ENCODE measurements at regions not wholly inside any gene's neighbourhood (a gene's known extent, or its start where the extent isn't known, plus 50 kb on each side); places are given as distances from the start of the nearest gene placed in this dataset.

DNA sequence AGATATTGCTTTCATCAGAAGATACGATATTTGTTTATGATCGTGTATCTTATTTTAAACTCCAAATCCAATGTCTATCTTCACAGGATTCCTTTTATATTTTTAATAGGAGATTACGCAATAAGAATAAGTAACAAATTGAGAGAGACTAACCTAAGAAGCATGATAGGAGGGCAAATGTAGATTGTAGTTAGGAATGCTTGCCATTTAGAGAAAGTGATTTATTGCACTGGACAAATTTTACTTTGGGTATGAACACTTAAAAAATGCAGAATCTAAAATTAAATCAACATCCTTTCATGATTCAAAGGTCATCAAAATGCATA, 563.4 kb upstream of the POU3F3 start:
- TF ChIP-seq, protein P1, sequence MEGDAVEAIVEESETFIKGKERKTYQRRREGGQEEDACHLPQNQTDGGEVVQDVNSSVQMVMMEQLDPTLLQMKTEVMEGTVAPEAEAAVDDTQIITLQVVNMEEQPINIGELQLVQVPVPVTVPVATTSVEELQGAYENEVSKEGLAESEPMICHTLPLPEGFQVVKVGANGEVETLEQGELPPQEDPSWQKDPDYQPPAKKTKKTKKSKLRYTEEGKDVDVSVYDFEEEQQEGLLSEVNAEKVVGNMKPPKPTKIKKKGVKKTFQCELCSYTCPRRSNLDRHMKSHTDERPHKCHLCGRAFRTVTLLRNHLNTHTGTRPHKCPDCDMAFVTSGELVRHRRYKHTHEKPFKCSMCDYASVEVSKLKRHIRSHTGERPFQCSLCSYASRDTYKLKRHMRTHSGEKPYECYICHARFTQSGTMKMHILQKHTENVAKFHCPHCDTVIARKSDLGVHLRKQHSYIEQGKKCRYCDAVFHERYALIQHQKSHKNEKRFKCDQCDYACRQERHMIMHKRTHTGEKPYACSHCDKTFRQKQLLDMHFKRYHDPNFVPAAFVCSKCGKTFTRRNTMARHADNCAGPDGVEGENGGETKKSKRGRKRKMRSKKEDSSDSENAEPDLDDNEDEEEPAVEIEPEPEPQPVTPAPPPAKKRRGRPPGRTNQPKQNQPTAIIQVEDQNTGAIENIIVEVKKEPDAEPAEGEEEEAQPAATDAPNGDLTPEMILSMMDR (IDR thresholded peaks at IDR 0.05) = no peak
- TF ChIP-seq POLR2A (IDR thresholded peaks at IDR 0.05) = no peak
- Histone ChIP-seq H3K4me1 (no peaks in the 10 kb centered on the region), H3K36me3 (no peaks in the 10 kb centered on the region), H3K9me3 (no peaks in the 10 kb centered on the region), H3K4me3 (no peak overlapping the region), H3K27me3 (no peaks in the 10 kb centered on the region), H3K27ac (no peak overlapping the region)
- no peak for DNase-seq

DNA sequence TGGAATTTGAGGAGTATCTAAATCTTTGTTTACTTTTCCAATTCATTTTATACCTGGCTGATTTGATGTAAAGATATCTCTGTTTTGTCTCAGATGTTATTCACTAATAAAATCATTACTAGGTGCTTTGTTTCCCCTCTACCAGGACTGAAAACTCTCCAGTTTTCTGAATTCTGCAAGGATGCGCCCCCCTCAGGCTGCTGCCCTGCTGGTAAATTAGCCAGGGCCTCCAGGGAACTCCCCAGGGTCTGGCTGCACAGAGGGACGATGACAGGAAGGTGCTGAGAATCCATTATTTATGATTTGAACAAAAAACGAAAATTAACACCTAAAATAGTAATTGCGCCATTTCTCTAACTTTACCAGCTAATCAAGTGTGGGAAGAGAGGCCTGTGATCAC, 541.2 kb upstream of the POU3F3 start:
- TF ChIP-seq, protein P1 (IDR thresholded peaks at IDR 0.05) = no peak
- Histone ChIP-seq H3K27ac (no peak overlapping the region), H3K36me3 (no peaks in the 10 kb centered on the region), H3K4me3 (no peak overlapping the region), H3K27me3 (no peaks in the 10 kb centered on the region), H3K4me1 (no peaks in the 10 kb centered on the region), H3K9me3 (no peaks in the 10 kb centered on the region)
- no peak for DNase-seq

DNA sequence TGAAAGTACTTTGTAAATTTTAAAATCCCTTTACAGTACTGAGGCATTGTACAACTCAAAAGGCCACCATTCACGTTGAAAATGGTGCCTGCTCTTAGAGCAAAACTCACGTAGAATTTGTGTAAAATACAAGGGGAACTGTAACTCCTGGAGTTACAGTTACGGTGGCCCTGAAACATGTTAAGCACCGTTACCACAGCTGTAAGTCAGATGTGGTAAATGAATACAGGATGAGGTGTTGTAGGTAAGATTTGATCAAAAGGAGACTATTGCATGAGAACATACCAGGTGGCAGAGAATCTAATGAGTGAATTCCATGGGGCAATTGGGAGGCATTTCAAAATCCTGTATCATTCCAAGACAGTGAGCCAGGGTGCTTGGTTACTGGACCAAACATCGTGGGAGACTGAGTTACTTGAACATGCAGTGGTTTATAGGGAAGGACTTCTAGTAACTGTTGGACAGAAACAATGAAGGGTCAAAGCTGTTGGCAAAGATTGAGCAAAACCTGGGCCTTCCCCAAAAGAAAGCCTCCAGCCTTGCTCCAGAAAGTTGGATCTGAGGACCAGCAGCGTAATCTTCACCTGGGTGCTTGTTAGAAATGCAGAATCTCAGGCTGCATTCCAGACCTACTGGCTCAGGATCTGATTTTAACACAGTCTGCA, 535.8 kb upstream of the POU3F3 start:
- H3K4me3 ChIP-seq = no peak overlapping the region
- no peak overlapping the region for H3K27ac ChIP-seq
- no peaks in the 10 kb centered on the region for H3K4me1 ChIP-seq
- no peaks in the 10 kb centered on the region for H3K36me3 ChIP-seq
- DNase-seq = no peak
- no peaks in the 10 kb centered on the region for H3K9me3 ChIP-seq
- H3K27me3 ChIP-seq = no peaks in the 10 kb centered on the region
- TF ChIP-seq, protein P1 (IDR thresholded peaks at IDR 0.05) = no peak
- no peak for TF ChIP-seq POLR2A (IDR thresholded peaks at IDR 0.05)

DNA sequence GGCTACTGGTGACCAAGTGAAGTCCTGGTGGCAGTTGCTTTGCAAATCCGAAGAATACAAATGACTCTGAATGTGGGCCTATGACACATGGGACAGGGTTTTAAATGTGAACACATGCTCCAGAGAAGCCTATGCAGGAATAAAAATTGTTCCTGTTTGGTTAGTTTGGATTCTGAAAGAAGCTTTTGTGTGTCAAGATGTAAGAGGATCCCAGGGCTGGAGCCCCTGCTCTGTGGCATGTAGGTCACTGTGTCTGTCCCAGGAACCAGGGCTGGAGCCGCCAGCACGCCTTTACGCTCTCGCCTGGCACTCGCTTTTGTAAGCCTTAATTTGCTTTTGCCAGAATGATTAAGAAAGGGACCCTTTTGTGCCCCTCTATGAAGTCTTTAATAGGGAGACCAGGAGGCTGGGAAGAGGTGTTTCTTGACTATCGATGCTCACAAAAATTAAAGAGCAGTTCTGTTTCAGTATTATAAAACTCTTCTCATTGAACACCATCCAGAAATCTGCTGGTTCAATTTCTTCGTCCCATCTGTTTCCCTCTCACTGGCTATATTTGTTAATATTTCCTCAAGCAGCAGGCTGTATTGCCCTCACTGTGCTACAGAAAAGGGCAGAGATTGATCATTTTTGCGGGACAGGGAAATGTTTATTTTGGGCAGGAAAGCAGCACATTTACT, 532.7 kb upstream of the POU3F3 start:
- DNase-seq = no peak
- Histone ChIP-seq H3K27me3 (no peaks in the 10 kb centered on the region), H3K4me3 (no peak overlapping the region), H3K4me1 (no peaks in the 10 kb centered on the region), H3K27ac (no peak overlapping the region), H3K9me3 (no peaks in the 10 kb centered on the region), H3K36me3 (no peaks in the 10 kb centered on the region)
- no peak for TF ChIP-seq POLR2A (IDR thresholded peaks at IDR 0.05)
- TF ChIP-seq, protein P1 (IDR thresholded peaks at IDR 0.05) = no peak

DNA sequence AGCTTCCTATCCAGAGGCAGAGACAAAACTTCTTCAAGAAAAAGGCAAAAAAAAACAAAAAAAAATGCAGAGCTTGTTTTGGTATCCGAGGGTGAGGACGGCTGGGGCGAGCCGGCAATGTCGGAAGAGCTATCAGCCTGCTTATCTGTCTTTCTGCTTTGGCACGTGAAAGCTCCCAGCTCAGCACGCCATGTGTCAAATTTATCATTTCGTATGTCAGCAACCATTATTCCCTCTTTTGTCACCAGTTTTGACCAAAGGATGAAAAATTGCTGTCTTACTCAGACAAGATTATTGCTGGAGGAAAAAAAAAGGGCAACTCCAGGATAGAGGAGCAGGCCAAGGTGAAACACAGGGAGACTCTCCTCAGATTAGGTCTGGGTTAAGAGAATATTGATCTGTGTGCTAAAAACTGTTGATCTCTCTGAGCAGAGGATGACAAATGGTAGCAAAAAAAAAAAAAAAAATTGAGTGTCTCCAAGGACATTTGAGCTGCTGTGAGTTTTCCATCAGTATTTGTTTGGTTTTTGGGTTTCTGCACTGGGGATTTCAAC, 532.0 kb upstream of the POU3F3 start:
- no peak for DNase-seq

More for the DNA sequence above, 532.0 kb upstream of the POU3F3 start:
- no peaks in the 10 kb centered on the region for H3K9me3 ChIP-seq
- H3K36me3 ChIP-seq = no peaks in the 10 kb centered on the region
- no peaks in the 10 kb centered on the region for H3K27me3 ChIP-seq
- TF ChIP-seq, protein P1 (IDR thresholded peaks at IDR 0.05) = no peak
- TF ChIP-seq POLR2A (IDR thresholded peaks at IDR 0.05) = no peak
- no peak overlapping the region for H3K27ac ChIP-seq
- no peaks in the 10 kb centered on the region for H3K4me1 ChIP-seq
- no peak overlapping the region for H3K4me3 ChIP-seq

Measured in Peyer's patch (tissue), 4 donors.